GM21576 (cell line): ENCODE measurements at regions not wholly inside any gene's neighbourhood (a gene's known extent, or its start where the extent isn't known, plus 50 kb on each side); places are given as distances from the start of the nearest gene placed in this dataset.
"Not testable (repeated sequence)": the region's sequence is repeated elsewhere in the genome, so short reads cannot be mapped to it uniquely, and the experiment has no call there.

Experiments used
- ATAC-seq: cut with Tn5 transposase; IDR thresholded peaks from one replicate; pipeline ENCODE4 v1.9.1; 2021; ENCODE audit warnings: mild to moderate bottlenecking, moderate library complexity; ENCODE audit not compliant: unreplicated experiment

- no peak for ATAC-seq
Measured at GRCh38 chr12:77232045-77232444, 166.7 kb upstream of the E2F7 start.

DNA sequence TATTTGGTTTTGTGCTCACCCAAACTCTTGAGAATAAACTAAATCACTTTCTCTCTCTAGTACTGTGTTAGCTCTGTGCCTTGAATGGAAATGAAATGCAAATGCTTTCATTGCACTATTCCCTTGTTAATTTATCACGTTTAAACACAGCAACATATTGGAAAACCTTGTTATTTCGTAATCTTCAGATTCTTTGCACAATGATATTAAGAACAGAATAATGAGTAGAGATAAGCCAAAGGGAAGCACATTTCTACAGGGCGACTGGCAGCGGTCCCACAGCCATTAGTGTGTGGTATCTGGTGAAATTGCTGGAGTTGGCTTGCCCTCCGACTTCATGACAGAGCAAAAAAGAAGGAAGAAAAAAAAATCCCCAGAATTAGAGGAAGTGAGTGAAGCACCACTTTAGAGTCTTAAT is 166.1 kb upstream of the E2F7 start:
- ATAC-seq, result no peak

DNA sequence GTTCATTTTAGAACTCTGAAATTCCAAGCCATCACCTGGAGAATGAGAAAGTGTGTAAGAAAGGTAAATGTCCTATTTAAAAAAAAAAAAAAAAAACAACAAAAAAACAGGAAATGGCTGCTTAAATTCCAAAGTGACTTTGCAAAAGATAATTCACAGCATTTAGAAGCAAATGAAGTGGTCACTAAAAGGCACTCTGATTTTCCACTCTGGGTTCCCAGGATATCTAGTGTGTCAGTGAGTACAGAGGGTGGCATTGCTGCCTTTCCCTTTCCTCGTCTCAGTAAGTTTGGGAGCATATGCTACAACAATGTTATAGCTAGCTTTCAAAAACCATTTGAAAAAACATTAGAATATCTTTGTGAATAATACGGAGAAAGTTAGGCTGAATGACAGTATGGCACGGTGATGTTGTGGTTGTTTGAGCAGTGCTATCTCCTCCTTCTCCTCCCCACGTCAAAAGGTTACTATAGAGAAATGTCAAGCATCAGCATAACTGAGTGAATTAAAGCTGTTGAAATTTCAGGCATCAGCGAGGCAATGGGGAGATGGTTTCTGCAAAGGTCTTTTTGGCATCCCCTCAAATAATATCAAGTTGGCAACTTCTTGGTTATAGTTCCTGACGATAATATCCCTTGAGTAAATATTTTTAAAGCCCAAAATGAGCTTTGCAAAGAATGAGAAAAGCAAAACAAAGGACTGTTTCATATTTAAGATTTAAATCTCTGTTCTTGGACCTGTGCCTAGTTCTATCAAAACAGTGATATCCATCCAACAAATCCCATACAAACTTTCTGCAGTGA is 164.5 kb upstream of the E2F7 start:
- ATAC-seq, result no peak

DNA sequence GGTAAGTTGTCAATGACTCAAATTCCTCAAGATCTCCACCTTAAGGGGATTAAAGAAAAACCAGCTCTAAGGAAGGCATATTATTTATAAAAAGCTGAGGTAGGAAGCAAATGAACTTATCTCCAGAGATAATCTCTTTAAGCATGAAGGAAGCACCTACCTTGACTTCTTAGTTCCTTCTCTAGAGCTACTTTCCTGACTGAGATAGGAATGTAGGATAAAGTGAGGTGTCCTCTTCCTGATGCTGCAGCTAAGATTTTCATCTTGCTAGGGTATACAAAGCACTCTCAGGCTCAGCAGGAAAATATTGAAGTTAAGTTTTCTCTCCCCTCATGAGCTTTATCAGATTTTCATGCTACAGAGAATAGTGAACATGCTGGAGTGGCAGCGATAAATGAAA is 163.0 kb upstream of the E2F7 start:
- no peak for ATAC-seq

GRCh38 chr12:77226368-77226767 is 161.0 kb upstream of the E2F7 start:
- ATAC-seq, result no peak

DNA sequence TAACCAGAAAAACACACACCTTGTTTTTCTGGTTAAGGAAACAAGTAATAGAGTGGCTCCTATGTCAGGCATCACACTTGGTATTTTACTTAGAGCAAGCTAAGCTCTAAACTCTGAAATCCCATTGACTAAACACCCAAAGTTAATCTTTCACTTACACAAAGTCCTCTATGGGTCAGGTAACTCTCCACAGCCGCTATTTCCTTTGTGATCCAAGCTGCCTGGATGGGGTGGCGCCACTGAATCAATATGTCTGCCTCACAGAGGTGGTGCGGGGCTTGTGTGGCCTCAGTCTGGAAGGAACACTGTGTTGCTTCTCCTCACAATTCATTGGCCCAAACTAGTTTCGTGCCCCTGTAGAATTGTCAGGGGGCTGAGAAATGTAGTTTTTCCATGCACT is 160.0 kb upstream of the E2F7 start:
- no peak for ATAC-seq

DNA sequence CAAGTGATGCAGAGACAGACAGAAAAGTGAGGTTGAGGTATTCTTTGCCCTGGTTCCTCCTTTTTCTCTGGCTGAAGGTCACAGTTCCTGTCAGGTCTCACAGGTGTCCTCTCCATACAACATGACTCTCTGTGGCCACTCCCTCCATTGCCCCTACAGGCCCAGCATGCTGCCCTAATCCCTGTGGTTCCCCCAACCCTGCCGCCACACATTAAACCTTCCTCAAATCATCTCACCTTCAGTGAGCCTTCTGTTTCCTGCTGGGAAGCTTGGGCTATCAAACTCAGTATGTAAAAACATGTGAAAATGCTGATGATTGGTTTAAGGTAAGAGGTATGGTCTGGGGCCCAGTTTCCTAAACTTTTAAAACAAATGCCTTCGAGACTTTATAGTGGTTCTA is 159.0 kb upstream of the E2F7 start:
- ATAC-seq, result no peak

- ATAC-seq, result no peak
Measured at GRCh38 chr12:77222336-77222735, 157.0 kb upstream of the E2F7 start.

- ATAC-seq, result no peak
Measured at GRCh38 chr12:77220586-77220985, 155.2 kb upstream of the E2F7 start.

DNA sequence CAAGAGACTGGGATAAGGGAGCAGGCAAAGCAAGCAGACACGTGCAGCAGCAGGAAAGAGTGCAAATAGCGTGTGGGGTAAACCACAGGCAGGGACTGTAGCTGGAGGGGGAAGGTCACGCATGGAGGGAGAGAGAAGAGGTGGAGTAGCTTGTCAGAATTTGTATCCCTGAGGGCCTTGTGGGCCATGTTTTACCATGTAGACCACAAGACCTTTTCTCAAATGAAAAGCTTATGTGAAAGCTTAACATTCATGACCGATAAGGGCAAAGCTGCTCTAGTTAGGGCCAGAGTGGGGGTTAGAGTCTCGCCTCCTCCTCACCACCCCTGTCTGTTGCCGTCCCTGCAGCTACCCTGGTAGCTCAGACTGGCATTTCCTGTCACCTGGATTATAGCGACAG is 152.9 kb upstream of the E2F7 start:
- no peak for ATAC-seq

- not testable (repeated sequence) for ATAC-seq
Measured at GRCh38 chr12:77216136-77216535, 150.8 kb upstream of the E2F7 start.

GRCh38 chr12:77214136-77214535 is 148.8 kb upstream of the E2F7 start:
- ATAC-seq, result no peak

- ATAC-seq, result no peak
Measured at GRCh38 chr12:77213319-77213718, 147.9 kb upstream of the E2F7 start.

- ATAC-seq, result no peak
Measured at GRCh38 chr12:77210724-77211123, 145.4 kb upstream of the E2F7 start.

DNA sequence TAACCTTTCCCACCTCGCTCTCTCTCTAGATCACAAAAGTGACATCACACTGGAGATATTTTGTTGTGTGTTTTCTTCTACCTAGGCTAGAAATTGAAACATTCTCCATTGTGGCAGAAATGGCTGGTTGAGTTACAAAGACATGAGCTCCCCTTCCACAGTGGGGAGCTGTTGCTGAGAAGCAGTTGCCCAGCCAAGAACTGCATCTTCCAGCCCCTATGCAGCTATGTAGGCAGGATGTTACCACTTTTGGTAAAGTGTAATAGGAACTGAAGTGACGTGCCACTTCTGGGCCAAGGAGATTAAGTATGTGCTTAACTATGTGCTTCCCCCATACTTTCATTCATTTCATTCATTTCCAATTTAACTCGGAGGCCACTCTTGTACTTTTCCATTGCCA is 138.7 kb upstream of the E2F7 start:
- no peak for ATAC-seq

DNA sequence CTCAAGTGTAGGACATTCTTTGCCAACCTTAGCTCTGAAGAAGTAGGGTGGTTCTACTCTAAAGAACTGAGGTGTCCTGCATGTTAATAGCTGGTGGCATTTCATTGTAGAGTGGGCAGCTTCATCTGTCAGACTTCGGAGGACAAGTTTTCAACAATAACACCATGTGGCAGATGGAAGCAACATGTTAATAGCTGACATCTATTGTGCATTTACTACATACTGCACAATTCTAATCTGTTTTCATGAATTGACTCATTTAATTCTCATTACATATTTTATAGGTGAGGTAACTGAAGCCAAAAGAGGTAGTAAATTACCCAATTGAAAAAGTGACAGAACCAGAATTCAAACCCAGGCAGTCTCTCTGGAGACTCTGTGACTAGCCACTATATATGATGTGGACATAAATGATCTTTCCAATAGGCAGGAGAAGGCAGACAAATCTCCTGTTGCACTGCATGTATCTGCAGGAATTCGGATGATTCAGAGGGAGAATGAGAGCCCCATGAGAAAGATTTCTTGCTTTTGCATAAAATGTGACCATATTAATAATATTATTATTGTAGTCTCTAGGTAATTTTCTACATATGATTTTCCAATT is 137.2 kb upstream of the E2F7 start:
- ATAC-seq, result no peak

DNA sequence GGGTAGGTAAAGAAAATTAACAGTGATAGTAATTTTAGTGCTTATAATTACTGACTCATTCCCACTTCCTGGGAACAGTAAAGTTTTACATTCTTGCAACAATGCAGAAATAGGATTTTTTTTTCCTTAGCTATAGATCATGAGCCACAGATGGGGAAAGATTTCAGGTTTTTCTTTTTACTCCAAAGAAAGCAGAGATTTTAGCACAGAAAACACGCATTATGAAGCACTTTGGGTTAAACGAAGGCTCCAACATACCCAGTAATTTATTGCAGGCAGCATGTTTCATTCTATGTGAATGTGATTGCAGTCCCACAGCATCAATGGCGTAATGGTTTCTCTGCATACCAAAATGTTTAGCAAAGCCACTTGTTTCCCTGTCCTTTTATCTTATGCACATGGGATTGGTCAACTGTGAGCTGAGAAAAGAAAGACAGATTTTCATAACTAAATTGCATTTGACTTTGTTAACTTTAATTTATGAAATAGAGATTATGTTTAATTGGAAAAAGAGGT is 124.6 kb upstream of the E2F7 start:
- no peak for ATAC-seq

GRCh38 chr12:77189458-77189857 is 124.1 kb upstream of the E2F7 start:
- ATAC-seq, result no peak

DNA sequence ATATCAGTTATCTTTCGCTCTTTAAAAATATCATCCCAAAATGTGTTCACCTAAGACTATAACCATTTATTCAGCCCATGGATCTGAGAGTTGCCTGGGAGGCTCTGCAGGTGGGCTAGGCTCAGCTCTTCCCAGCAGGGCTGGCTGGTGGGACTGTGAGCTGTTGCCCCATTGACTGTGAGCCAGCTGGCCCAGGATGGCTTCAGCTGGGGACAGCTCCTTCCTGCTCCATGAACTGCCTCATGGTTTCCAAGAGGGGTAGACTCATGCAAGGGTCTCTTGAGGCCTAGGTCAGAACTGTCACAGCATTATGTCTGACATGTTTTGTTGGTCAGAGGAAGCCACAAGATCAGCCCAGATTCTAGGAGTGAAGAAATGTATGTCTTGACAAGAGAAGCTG is 114.1 kb upstream of the E2F7 start:
- no peak for ATAC-seq

DNA sequence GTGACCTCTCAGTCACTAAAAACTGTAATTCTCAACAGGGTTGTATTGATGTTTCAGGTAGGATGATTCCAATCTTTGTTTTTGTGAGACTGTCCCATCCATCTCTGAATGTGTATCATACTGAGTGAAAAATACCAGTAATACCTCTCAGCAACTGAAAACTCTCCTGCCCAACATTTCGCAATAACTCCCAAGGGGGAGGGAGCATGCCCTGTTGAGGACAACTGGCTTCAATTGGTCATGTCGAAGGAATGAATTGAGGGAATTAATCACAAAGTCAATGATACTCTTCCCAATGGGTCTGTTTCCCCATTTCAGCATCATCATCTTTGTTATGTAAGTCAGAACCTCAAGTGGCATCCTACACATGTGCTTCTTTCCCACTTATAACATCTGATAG is 102.4 kb upstream of the E2F7 start:
- ATAC-seq, result no peak

DNA sequence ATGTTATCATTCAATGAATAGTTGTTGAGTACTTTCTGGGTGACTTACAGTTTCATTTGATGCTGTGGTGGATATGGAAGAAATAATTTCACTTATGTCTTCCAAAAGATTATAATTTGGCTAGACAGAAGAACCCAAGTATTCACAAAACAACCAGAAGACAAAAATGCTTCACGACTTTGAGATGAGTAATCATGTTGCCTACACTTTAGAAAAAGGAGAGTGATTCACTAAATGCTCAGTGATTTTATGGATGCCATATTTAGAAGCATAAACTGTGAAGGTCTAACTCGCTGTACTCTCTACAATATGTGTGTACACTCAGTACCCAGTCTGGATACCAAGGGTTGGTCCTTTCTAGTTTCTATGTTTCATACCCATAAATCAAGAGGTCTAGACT is 101.3 kb upstream of the E2F7 start:
- ATAC-seq, result no peak
